Stimulated activated naive CD8-positive, alpha-beta T cell treated with anti-CD3 and anti-CD28 coated beads, Interleukin-15, amount 100 ng/mL, for 72 hours (primary cell): ENCODE measurements at regions not wholly inside any gene's neighbourhood (a gene's known extent, or its start where the extent isn't known, plus 50 kb on each side); places are given as distances from the start of the nearest gene placed in this dataset.
"Not testable (repeated sequence)": the region's sequence is repeated elsewhere in the genome, so short reads cannot be mapped to it uniquely, and the experiment has no call there.

Source experiments
- ATAC-seq: fragments of 150-1000 bp; cut with Tn5 transposase; 2 replicates; pipeline ENCODE4 v1.10.0; 2021; ENCODE audit warnings: mild to moderate bottlenecking, moderate library complexity
- DNase-seq, 2 donors: peaks; one replicate each; pipeline ENCODE4 v3.0.0; 2021 to 2022
- H3K27ac Mint-ChIP-seq, 2 donors: one replicate each; pipeline ENCODE4 v1.8.0; 2022; ENCODE audit warnings: mild to moderate bottlenecking in 2 of 2, mixed read lengths in 2 of 2, moderate library complexity in 2 of 2
- H3K27me3 Mint-ChIP-seq: one replicate; pipeline ENCODE4 v1.8.0; 2022; ENCODE audit warnings: mixed read lengths
- H3K4me1 Mint-ChIP-seq: one replicate; pipeline ENCODE4 v1.8.0; 2022; ENCODE audit warnings: mild to moderate bottlenecking, mixed read lengths
- H3K4me3 Mint-ChIP-seq, 2 donors: one replicate each; pipeline ENCODE4 v1.8.0; 2022; ENCODE audit warnings: mild to moderate bottlenecking in 2 of 2, mixed read lengths in 2 of 2, moderate library complexity in 1 of 2
- H3K9me3 Mint-ChIP-seq, 2 donors: one replicate each; pipeline ENCODE4 v1.8.0; 2022; ENCODE audit warnings: mixed read lengths in 2 of 2

DNA sequence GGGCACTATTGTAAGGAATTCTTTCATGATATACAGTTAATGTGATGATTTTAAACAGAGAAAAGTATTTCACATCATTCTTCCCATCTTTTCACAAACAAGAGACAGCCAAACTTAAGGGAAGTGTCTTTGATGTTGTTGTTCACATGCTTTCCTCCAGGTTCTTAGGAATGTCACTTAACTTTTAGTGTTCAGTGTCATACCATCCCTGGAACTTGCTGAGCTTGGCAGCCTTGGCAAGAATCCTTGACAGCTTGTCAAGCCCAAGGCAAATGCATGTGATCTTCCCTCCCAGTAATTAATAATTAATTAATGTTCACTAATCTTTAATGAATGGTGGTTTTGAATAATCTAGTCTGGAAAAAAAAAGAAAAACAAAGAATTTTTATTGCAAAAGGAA lies 727.9 kb upstream of the PRR20A start:
- ATAC-seq (no peak), DNase-seq (no peak)
- Mint-ChIP-seq H3K27ac (no peak overlapping the region), H3K4me1 (no peaks in the 10 kb centered on the region), H3K27me3 (no peaks in the 10 kb centered on the region), H3K4me3 (no peak overlapping the region), H3K9me3 (peaks cover 13 to 14% of the 10 kb centered on the region in 2 donors)

- Mint-ChIP-seq H3K4me1 (no peaks in the 10 kb centered on the region), H3K27me3 (no peaks in the 10 kb centered on the region), H3K9me3 (peaks cover 6 to 7% of the 10 kb centered on the region in 2 donors), H3K27ac (no peak overlapping the region), H3K4me3 (no peak overlapping the region)
- DNase-seq (no peak), ATAC-seq (no peak)
Measured at GRCh38 chr13:56424246-56424645, 716.5 kb upstream of the PRR20A start.

DNA sequence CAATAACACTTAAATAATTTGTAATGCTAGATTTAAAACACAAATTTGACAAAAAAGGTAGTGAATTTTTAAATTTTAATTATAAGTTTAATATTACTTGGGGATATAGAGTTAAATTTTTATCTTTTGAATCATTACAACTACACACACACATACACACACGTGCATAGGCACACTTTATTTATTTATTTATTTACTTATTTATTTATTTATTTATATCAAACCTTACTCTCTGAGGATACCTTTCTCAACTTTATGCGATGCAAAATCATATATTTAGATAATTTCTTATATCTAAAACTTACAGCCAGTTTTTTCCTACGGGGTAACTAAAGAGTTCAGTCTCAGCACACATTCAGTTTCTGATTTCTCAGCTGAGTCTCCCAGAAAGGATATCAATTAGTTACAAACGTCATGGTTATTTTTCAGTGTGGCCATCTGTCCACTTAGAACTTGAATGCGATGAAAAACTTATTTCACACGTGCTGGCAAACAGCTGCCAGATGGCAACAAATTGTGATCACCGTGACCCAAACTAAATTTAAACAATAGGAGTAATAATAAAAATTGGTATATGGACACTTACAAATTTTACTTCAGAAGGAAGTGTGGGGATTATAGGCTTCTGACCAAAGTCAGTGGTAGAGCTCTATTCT lies 683.1 kb upstream of the PRR20A start:
- H3K27me3 Mint-ChIP-seq = no peaks in the 10 kb centered on the region
- DNase-seq = no peak
- H3K4me1 Mint-ChIP-seq = no peaks in the 10 kb centered on the region
- peaks cover 8 to 18% of the 10 kb centered on the region in 2 donors for H3K9me3 Mint-ChIP-seq
- H3K27ac Mint-ChIP-seq = no peak overlapping the region
- H3K4me3 Mint-ChIP-seq = no peak overlapping the region
- ATAC-seq = no peak

DNA sequence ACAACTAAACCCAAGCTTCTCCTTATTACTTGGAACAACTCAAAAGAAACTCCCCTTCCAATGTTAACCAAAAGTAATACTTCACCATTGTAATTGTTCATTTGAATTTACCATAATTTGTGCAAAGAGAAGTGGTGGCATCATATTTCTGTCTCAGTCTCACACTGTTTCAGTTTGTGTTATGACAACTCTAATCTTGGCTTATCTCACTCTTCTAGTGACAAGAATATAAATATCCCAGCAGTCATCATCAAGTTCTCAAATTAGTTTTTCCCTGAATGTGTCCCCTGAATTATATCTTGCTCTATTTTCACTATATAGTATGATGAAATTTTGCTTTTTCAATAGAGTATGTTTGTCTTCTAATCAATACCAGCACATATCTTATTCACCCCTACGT lies 681.4 kb upstream of the PRR20A start:
- Mint-ChIP-seq H3K4me1 (no peaks in the 10 kb centered on the region), H3K4me3 (no peak overlapping the region), H3K9me3 (peaks cover 8 to 21% of the 10 kb centered on the region in 2 donors), H3K27me3 (no peaks in the 10 kb centered on the region), H3K27ac (no peak overlapping the region)
- ATAC-seq (no peak), DNase-seq (no peak)

DNA sequence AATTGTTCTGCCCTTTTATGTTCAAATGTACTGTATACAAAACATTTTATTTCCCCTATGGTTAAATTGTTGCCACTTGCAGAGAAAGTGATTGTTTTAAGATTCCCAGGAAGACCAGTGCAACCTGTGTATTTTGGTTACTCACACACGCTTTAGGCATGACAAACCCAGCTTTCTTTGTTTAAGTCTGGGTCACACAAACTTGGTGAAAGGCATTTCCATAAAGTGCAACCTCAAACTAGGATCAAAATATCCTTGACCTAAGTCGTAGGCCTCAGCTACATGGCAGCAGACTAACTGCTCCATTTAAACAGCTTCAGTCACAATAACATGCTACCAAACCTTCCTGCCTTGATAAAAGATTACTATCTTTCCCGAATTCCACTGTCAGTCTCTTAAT lies 639.0 kb upstream of the PRR20A start:
- DNase-seq = no peak
- ATAC-seq = no peak
- peaks cover 15 to 17% of the 10 kb centered on the region in 2 donors for H3K9me3 Mint-ChIP-seq
- no peak overlapping the region for H3K27ac Mint-ChIP-seq
- H3K27me3 Mint-ChIP-seq = no peaks in the 10 kb centered on the region
- no peak overlapping the region for H3K4me3 Mint-ChIP-seq
- no peaks in the 10 kb centered on the region for H3K4me1 Mint-ChIP-seq

DNA sequence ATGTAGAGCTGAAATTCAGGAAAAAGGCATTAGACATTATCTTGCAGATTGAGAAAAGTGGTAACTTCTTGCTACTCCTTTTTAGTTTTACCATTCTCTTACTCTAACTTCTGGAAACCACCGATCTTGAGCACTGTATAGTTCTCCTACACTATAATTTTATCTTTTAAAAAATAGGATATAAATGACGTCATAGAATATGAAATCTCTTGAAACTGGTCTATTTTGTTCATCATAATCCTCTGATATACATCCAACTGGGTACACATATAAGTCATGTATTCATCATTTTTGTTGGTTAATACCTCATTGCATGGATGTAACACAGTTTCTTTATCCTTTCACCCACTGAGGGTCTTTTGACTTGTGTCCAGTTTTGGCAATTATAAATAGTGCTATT lies 629.9 kb upstream of the PRR20A start:
- Mint-ChIP-seq H3K4me3 (no peak overlapping the region), H3K27ac (no peak overlapping the region), H3K27me3 (no peaks in the 10 kb centered on the region), H3K9me3 (peaks cover 7 to 8% of the 10 kb centered on the region in 2 donors), H3K4me1 (no peaks in the 10 kb centered on the region)
- ATAC-seq (no peak), DNase-seq (no peak)

- H3K4me1 Mint-ChIP-seq, H3K27ac Mint-ChIP-seq, H3K27me3 Mint-ChIP-seq, DNase-seq, ATAC-seq, H3K9me3 Mint-ChIP-seq, H3K4me3 Mint-ChIP-seq: not testable (repeated sequence)
Measured at GRCh38 chr13:56512336-56512735, 628.4 kb upstream of the PRR20A start.

DNA sequence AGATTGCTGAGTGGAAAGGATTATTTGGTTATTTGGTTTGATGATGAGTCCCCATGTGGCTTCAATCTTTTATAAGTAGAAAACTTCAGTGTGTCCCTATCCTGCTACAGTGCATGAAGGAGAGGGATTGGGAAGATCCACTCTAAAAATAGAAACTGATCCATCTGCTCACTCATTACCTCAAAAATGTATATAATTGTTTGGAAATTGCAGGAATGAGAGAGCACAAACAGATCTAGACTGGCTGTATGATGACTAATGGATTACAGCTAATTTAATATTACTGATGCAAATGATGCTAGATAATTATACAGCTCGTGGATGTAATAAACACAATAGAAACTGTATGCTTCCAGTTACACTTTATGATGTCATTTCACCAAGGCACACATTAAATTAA lies 625.3 kb upstream of the PRR20A start:
- Mint-ChIP-seq H3K4me3 (no peak overlapping the region), H3K9me3 (peaks cover 2 to 4% of the 10 kb centered on the region in 2 donors), H3K27me3 (no peaks in the 10 kb centered on the region), H3K4me1 (no peaks in the 10 kb centered on the region), H3K27ac (no peak overlapping the region)
- DNase-seq (no peak), ATAC-seq (no peak)

DNA sequence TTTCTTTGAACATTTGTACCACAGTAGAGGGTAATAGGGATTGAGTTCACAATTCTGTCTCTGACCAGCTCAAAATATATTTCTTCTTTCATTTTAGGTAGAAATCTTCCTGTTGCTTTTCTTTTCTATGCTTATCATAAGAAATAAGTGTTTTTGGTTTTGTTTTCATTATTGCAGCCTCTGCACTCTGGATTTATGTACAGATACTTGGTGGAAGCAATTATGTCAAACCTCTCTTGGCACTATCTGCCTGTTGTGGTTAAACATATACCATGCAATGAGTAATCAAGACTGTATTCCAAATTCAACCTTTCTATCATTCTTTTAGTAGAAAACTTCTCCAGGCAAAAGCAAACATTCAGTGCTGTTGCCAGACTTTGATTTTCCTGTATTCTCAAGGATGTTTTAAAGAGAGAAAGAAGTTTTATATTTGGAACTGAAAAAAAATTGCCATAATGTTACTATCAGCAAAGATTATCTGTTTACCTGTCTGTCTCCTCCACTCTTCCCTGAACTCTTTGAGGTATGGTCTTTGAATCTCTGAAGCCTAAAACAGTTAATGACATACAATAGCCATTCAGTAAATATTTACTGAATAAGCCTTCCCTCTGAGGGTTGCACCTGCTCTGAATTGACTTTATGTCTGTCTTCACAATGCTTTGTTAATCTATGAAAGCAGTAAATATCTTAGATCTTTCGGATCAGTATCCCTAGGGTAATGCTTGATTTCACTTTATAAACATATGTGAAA lies 612.5 kb upstream of the PRR20A start:
- no peaks in the 10 kb centered on the region for H3K27me3 Mint-ChIP-seq
- no peak for ATAC-seq
- H3K4me1 Mint-ChIP-seq = no peaks in the 10 kb centered on the region
- peaks cover 4 to 11% of the 10 kb centered on the region in 2 donors for H3K9me3 Mint-ChIP-seq
- DNase-seq = no peak
- no peak overlapping the region for H3K27ac Mint-ChIP-seq
- no peak overlapping the region for H3K4me3 Mint-ChIP-seq

GRCh38 chr13:56530096-56530495 lies 610.6 kb upstream of the PRR20A start:
- Mint-ChIP-seq H3K9me3 (peaks cover 0 to 7% of the 10 kb centered on the region in 2 donors), H3K4me3 (no peak overlapping the region), H3K27me3 (no peaks in the 10 kb centered on the region), H3K4me1 (no peaks in the 10 kb centered on the region), H3K27ac (no peak overlapping the region)
- no peak for DNase-seq
- ATAC-seq = no peak

DNA sequence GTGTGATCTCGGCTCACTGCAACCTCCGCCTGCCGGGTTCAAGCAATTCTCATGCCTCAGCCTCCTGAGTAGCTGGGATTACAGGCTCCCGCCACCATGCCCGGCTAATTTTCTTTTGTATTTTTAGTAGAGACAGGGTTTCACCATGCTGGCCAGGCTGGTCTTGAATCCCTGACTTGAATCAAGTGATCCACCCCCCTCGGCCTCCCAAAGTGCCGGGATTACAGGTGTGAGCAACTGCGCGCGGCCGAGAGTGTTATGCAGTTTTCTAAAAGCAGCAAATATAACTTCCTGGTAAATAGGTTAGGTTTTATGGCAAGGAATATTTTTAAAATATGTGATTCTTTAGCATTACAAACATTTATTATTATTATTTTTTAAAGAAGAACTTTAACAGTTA lies 592.8 kb upstream of the PRR20A start:
- not testable (repeated sequence) for ATAC-seq, H3K4me3 Mint-ChIP-seq, H3K4me1 Mint-ChIP-seq, H3K27ac Mint-ChIP-seq, H3K27me3 Mint-ChIP-seq, H3K9me3 Mint-ChIP-seq, DNase-seq

DNA sequence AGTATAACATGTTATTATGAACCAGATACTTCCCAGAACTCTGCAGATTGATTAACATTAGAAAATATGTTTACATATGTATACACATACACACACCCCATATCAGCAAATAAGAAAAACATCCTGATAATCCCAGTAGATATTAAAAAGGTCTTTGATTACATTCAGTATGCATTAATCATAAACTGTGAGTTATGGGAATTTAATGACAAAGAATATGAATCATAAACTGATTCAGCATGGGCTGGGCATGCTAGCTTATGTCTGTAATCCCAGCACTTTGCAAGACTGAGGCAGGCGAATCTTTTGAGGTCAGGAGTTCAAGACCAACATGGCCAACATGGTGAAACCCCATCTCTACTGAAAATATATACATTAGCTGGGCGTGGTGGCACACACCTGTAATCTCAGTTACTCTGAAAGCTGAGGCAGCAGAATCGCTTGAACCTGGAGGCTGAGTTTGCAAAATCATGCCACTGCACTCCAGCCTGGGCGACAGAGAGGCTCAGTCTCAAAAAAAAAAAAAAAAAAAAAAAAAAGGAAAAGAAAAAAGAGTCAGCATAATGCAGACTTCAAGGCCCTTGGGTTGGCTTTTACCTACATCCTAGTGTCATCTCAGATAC lies 581.9 kb upstream of the PRR20A start:
- peaks cover 20 to 30% of the 10 kb centered on the region in 2 donors for H3K9me3 Mint-ChIP-seq
- ATAC-seq (no peak), DNase-seq (no peak)
- no peak overlapping the region for H3K4me3 Mint-ChIP-seq
- H3K27me3 Mint-ChIP-seq = no peaks in the 10 kb centered on the region
- no peak overlapping the region for H3K27ac Mint-ChIP-seq
- no peaks in the 10 kb centered on the region for H3K4me1 Mint-ChIP-seq

GRCh38 chr13:56561327-56561726 lies 579.4 kb upstream of the PRR20A start:
- H3K4me1 Mint-ChIP-seq = no peaks in the 10 kb centered on the region

DNA sequence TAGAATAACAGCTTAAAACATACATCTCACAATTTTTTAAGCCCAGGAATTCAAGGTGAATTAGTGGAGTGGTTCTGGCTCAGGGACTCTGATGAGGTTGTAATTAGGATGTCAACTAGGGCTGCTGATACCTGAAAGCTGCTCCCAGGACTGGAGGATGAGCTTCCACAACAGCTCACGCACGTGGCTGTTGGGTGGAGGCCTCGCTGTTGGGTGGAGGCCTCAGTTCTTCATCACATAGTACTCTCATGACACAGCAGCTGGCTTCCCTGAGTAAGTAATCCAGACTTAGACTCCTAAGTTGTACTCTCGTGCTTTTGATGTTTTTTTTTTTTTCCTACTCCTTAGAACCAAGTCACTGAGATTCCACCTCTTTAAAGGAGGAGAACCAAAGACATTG lies 577.1 kb upstream of the PRR20A start:
- no peak for ATAC-seq
- Mint-ChIP-seq H3K27ac (no peak overlapping the region), H3K27me3 (no peaks in the 10 kb centered on the region), H3K9me3 (peaks cover 6 to 11% of the 10 kb centered on the region in 2 donors), H3K4me3 (no peak overlapping the region), H3K4me1 (no peaks in the 10 kb centered on the region)
- no peak for DNase-seq

More at GRCh38 chr13:56561327-56561726, 579.4 kb upstream of the PRR20A start:
- Mint-ChIP-seq H3K9me3 (peaks cover 17 to 29% of the 10 kb centered on the region in 2 donors), H3K4me3 (no peak overlapping the region), H3K27ac (no peak overlapping the region), H3K27me3 (no peaks in the 10 kb centered on the region)
- no peak for DNase-seq
- no peak for ATAC-seq

GRCh38 chr13:56586976-56587375 lies 553.7 kb upstream of the PRR20A start:
- no peaks in the 10 kb centered on the region for H3K27me3 Mint-ChIP-seq
- no peak overlapping the region for H3K4me3 Mint-ChIP-seq
- H3K27ac Mint-ChIP-seq = no peak overlapping the region
- ATAC-seq = no peak
- no peak for DNase-seq
- no peaks in the 10 kb centered on the region for H3K4me1 Mint-ChIP-seq
- H3K9me3 Mint-ChIP-seq = peaks cover 5 to 23% of the 10 kb centered on the region in 2 donors

DNA sequence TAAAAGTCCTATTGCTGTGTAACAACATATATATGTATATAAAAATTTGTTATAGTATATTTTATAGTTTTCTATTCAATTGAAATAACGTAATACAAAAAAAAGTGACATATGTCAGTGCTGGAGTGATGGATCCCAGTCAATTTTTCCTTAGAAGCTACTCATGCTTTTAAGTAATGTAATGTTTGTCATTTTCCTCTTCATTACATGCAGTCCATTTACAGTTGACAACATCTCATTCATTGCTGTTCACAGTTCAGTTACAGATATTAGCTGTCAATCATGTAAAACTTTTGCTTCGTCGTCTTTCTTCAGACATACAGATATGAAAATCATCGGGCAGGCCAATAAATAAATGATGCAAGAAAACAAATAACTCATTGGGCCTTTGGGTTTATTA lies 525.1 kb upstream of the PRR20A start:
- Mint-ChIP-seq H3K27me3 (no peaks in the 10 kb centered on the region), H3K4me3 (no peak overlapping the region), H3K4me1 (no peaks in the 10 kb centered on the region), H3K27ac (no peak overlapping the region), H3K9me3 (peaks cover 0 to 8% of the 10 kb centered on the region in 2 donors)
- ATAC-seq = no peak
- DNase-seq = no peak
